ENCODE measurements at regions not wholly inside any gene's neighbourhood (a gene's known extent, or its start where the extent isn't known, plus 50 kb on each side); places are given as distances from the start of the nearest gene placed in this dataset.

- peaks cover 0 to 4% of the 10 kb centered on the region in 2 experiments; a peak in 2 of 5 replicates for H3K4me1 ChIP-seq (replicated peaks in 1 of 2; ENCODE audit: control insufficient read depth in 2 of 2, insufficient read depth in 2 of 2, low read length in 2 of 2)
- no peak overlapping the region for H3K9ac ChIP-seq (ENCODE audit: insufficient read depth in 1 of 2, low read depth in 2 of 2, low read length in 2 of 2)
- ChIA-PET CTCF (ENCODE audit: low intra/inter-chr PET ratio) (no interaction called here), POLR2A (no interaction called here)
- H3K4me2 ChIP-seq (ENCODE audit: insufficient read depth, low read length), result no peak overlapping the region
- no peak overlapping the region for H3K4me3 ChIP-seq
- H4K20me1 ChIP-seq (replicated peaks; ENCODE audit: control insufficient read depth, insufficient read depth, low read length), result peaks cover 3% of the 10 kb centered on the region; the same call in 1 of the 2 replicates
- in situ Hi-C loops (cut with MboI) (no loop called here), intact Hi-C loops (cut with micrococcal nuclease) (no loop called here)
- no peaks in the 10 kb centered on the region for H3K36me3 ChIP-seq (ENCODE audit: control insufficient read depth, insufficient read depth, low read length)
- ATAC-seq (no peak), DNase-seq (ENCODE audit: extremely low read depth in 1 of 4, low spot score in 3 of 4) (no peak), FAIRE-seq (no peak)
- H3K79me2 ChIP-seq (ENCODE audit: control insufficient read depth, insufficient read depth, low read length), result no peaks in the 10 kb centered on the region
- 0% methylated on average over 12 of the region's 14 CpGs for WGBS (ENCODE audit: insufficient coverage, low coverage, missing lambda C conversion rate)
- H3K9me3 ChIP-seq (replicated peaks; ENCODE audit: control insufficient read depth, insufficient read depth, low read depth, low read length), result no peaks in the 10 kb centered on the region
- H2AFZ ChIP-seq (ENCODE audit: low read depth, low read length), result no peak overlapping the region
- peaks cover 0 to 7% of the 10 kb centered on the region in 2 experiments; a peak in 2 of 5 replicates for H3K27me3 ChIP-seq (ENCODE audit: control insufficient read depth in 2 of 2, insufficient read depth in 2 of 2, low read length in 2 of 2)
- H3K9me1 ChIP-seq (ENCODE audit: control insufficient read depth, insufficient read depth, low read length), result no peaks in the 10 kb centered on the region
- no TSS peak for BruUV-seq (replicated peaks)
- no peak overlapping the region for H3K27ac ChIP-seq (ENCODE audit: extremely low read depth, low read depth, low read length)
- no peak for TF ChIP-seq NUFIP1 (IDR thresholded peaks at IDR 0.05; ENCODE audit: partially characterized antibody)
- no peak for TF ChIP-seq MED1 (CRISPR knock-in tag; IDR thresholded peaks at IDR 0.05; ENCODE audit: borderline replicate concordance)
- TF ChIP-seq ZNF23 (CRISPR knock-in tag; IDR thresholded peaks at IDR 0.05), result no peak
- TF ChIP-seq MAX (CRISPR knock-in tag; IDR thresholded peaks at IDR 0.05), result no peak
- no peak for TF ChIP-seq ZNF253 (CRISPR knock-in tag; conservative IDR thresholded peaks at IDR 0.05)
- TF ChIP-seq, protein P1, sequence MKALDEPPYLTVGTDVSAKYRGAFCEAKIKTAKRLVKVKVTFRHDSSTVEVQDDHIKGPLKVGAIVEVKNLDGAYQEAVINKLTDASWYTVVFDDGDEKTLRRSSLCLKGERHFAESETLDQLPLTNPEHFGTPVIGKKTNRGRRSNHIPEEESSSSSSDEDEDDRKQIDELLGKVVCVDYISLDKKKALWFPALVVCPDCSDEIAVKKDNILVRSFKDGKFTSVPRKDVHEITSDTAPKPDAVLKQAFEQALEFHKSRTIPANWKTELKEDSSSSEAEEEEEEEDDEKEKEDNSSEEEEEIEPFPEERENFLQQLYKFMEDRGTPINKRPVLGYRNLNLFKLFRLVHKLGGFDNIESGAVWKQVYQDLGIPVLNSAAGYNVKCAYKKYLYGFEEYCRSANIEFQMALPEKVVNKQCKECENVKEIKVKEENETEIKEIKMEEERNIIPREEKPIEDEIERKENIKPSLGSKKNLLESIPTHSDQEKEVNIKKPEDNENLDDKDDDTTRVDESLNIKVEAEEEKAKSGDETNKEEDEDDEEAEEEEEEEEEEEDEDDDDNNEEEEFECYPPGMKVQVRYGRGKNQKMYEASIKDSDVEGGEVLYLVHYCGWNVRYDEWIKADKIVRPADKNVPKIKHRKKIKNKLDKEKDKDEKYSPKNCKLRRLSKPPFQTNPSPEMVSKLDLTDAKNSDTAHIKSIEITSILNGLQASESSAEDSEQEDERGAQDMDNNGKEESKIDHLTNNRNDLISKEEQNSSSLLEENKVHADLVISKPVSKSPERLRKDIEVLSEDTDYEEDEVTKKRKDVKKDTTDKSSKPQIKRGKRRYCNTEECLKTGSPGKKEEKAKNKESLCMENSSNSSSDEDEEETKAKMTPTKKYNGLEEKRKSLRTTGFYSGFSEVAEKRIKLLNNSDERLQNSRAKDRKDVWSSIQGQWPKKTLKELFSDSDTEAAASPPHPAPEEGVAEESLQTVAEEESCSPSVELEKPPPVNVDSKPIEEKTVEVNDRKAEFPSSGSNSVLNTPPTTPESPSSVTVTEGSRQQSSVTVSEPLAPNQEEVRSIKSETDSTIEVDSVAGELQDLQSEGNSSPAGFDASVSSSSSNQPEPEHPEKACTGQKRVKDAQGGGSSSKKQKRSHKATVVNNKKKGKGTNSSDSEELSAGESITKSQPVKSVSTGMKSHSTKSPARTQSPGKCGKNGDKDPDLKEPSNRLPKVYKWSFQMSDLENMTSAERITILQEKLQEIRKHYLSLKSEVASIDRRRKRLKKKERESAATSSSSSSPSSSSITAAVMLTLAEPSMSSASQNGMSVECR (CRISPR knock-in tag; IDR thresholded peaks at IDR 0.05), result no peak
- TF ChIP-seq ZNF431 (CRISPR knock-in tag; IDR thresholded peaks at IDR 0.05), result no peak
- no peak for TF ChIP-seq SAP30 (IDR thresholded peaks at IDR 0.05; ENCODE audit: borderline replicate concordance, insufficient read depth, low read depth, low read length, poor library complexity, severe bottlenecking)
- TF ChIP-seq BDP1 (IDR thresholded peaks at IDR 0.05; ENCODE audit: insufficient read depth, insufficient read length), result no peak
- no peak for TF ChIP-seq ZNF217 (CRISPR knock-in tag; IDR thresholded peaks at IDR 0.05)
- no peak for TF ChIP-seq TCF7 (IDR thresholded peaks at IDR 0.05; ENCODE audit: borderline replicate concordance)
- no peak for TF ChIP-seq CGGBP1 (CRISPR knock-in tag; IDR thresholded peaks at IDR 0.05)
- TF ChIP-seq ARHGAP35 (IDR thresholded peaks at IDR 0.05; ENCODE audit: partially characterized antibody), result no peak
- no peak for TF ChIP-seq KAT8 (IDR thresholded peaks at IDR 0.05; ENCODE audit: low read depth)
- TF ChIP-seq PML (IDR thresholded peaks at IDR 0.05; ENCODE audit: low read length), result no peak
- TF ChIP-seq MEF2A (IDR thresholded peaks at IDR 0.05; ENCODE audit: control insufficient read depth, low read depth, low read length), result no peak
Observed at GRCh38 chr2:2845806-2846315, 514.8 kb upstream of the MYT1L start.

Measured in K562 (cell line).